HUES48 (cell line): ENCODE measurements at regions not wholly inside any gene's neighbourhood (a gene's known extent, or its start where the extent isn't known, plus 50 kb on each side); places are given as distances from the start of the nearest gene placed in this dataset.
"Not testable (repeated sequence)": the region's sequence is repeated elsewhere in the genome, so short reads cannot be mapped to it uniquely, and the experiment has no call there.

Experiments used
- H3K27ac ChIP-seq: one replicate; pipeline ENCODE4 v1.7.0; 2013; ENCODE audit warnings: low read depth, low read length, inconsistent platforms
- H3K27me3 ChIP-seq: 2 replicates; pipeline ENCODE4 v1.6.1; 2013; ENCODE audit warnings: mild to moderate bottlenecking, low read length; ENCODE audit not compliant: control insufficient read depth, insufficient read depth
- H3K36me3 ChIP-seq: 2 replicates; pipeline ENCODE4 v1.6.1; 2013; ENCODE audit warnings: low read length; ENCODE audit not compliant: control insufficient read depth, insufficient read depth
- H3K4me1 ChIP-seq: 2 replicates; pipeline ENCODE4 v1.6.1; 2013; ENCODE audit warnings: mild to moderate bottlenecking, low read length; ENCODE audit not compliant: control insufficient read depth, insufficient read depth
- H3K4me3 ChIP-seq: 2 replicates; pipeline ENCODE4 v1.5.1; 2013; ENCODE audit warnings: mild to moderate bottlenecking, low read depth, low read length
- H3K9ac ChIP-seq: 2 replicates; pipeline ENCODE4 v1.6.1; 2013; ENCODE audit warnings: mild to moderate bottlenecking, low read depth, low read length, moderate library complexity
- H3K9me3 ChIP-seq: 2 replicates; pipeline ENCODE4 v1.6.1; 2013; ENCODE audit warnings: low read length; ENCODE audit not compliant: control insufficient read depth, insufficient read depth

GRCh38 chr5:36526537-36526936 is 79.9 kb upstream of the SLC1A3 start:
- no peak overlapping the region for H3K27ac ChIP-seq

GRCh38 chr5:36528588-36528987 is 77.8 kb upstream of the SLC1A3 start:
- H3K4me3 ChIP-seq = no peak overlapping the region

More at GRCh38 chr5:36526537-36526936, 79.9 kb upstream of the SLC1A3 start:
- Histone ChIP-seq H3K9ac (no peak overlapping the region), H3K4me3 (no peak overlapping the region), H3K27me3 (no peaks in the 10 kb centered on the region), H3K36me3 (no peaks in the 10 kb centered on the region), H3K9me3 (no peaks in the 10 kb centered on the region), H3K4me1 (peaks cover 7% of the 10 kb centered on the region)

GRCh38 chr5:36529142-36529541 is 77.3 kb upstream of the SLC1A3 start:
- H3K9ac ChIP-seq = no peak overlapping the region
- no peak overlapping the region for H3K27ac ChIP-seq
- no peaks in the 10 kb centered on the region for H3K4me1 ChIP-seq
- no peaks in the 10 kb centered on the region for H3K9me3 ChIP-seq
- H3K36me3 ChIP-seq = no peaks in the 10 kb centered on the region
- no peak overlapping the region for H3K4me3 ChIP-seq
- no peaks in the 10 kb centered on the region for H3K27me3 ChIP-seq

More at GRCh38 chr5:36528588-36528987, 77.8 kb upstream of the SLC1A3 start:
- Histone ChIP-seq H3K9me3 (no peaks in the 10 kb centered on the region), H3K36me3 (no peaks in the 10 kb centered on the region), H3K27ac (no peak overlapping the region), H3K27me3 (no peaks in the 10 kb centered on the region), H3K9ac (no peak overlapping the region), H3K4me1 (no peaks in the 10 kb centered on the region)

GRCh38 chr5:36530215-36530614 is 76.2 kb upstream of the SLC1A3 start:
- H3K4me1 ChIP-seq = no peaks in the 10 kb centered on the region
- H3K27me3 ChIP-seq = no peaks in the 10 kb centered on the region
- H3K9me3 ChIP-seq = no peaks in the 10 kb centered on the region
- H3K36me3 ChIP-seq = no peaks in the 10 kb centered on the region
- H3K27ac ChIP-seq = no peak overlapping the region
- H3K9ac ChIP-seq = no peak overlapping the region
- no peak overlapping the region for H3K4me3 ChIP-seq

GRCh38 chr5:36531401-36531800 is 75.0 kb upstream of the SLC1A3 start:
- Histone ChIP-seq H3K4me1 (no peaks in the 10 kb centered on the region), H3K36me3 (no peaks in the 10 kb centered on the region), H3K27me3 (no peaks in the 10 kb centered on the region), H3K9me3 (no peaks in the 10 kb centered on the region), H3K9ac (no peak overlapping the region), H3K27ac (no peak overlapping the region), H3K4me3 (no peak overlapping the region)

- no peaks in the 10 kb centered on the region for H3K9me3 ChIP-seq
- no peak overlapping the region for H3K27ac ChIP-seq
- no peak overlapping the region for H3K9ac ChIP-seq
- no peaks in the 10 kb centered on the region for H3K36me3 ChIP-seq
- no peaks in the 10 kb centered on the region for H3K27me3 ChIP-seq
- H3K4me1 ChIP-seq = no peaks in the 10 kb centered on the region
- no peak overlapping the region for H3K4me3 ChIP-seq
These were observed 71.0 kb upstream of the SLC1A3 start for GRCh38 chr5:36535378-36535777.

GRCh38 chr5:36535859-36536615 is 70.4 kb upstream of the SLC1A3 start:
- no peaks in the 10 kb centered on the region for H3K9me3 ChIP-seq
- no peak overlapping the region for H3K27ac ChIP-seq
- H3K27me3 ChIP-seq = no peaks in the 10 kb centered on the region
- no peaks in the 10 kb centered on the region for H3K4me1 ChIP-seq
- no peak overlapping the region for H3K4me3 ChIP-seq
- H3K9ac ChIP-seq = no peak overlapping the region
- H3K36me3 ChIP-seq = no peaks in the 10 kb centered on the region

GRCh38 chr5:36536616-36537005 is 69.8 kb upstream of the SLC1A3 start:
- H3K9me3 ChIP-seq = no peaks in the 10 kb centered on the region
- no peak overlapping the region for H3K4me3 ChIP-seq
- H3K27ac ChIP-seq = no peak overlapping the region
- H3K4me1 ChIP-seq = no peaks in the 10 kb centered on the region
- no peaks in the 10 kb centered on the region for H3K27me3 ChIP-seq
- H3K36me3 ChIP-seq = no peaks in the 10 kb centered on the region
- no peak overlapping the region for H3K9ac ChIP-seq

GRCh38 chr5:36537724-36538123 is 68.7 kb upstream of the SLC1A3 start:
- no peak overlapping the region for H3K9ac ChIP-seq
- no peak overlapping the region for H3K27ac ChIP-seq
- no peaks in the 10 kb centered on the region for H3K27me3 ChIP-seq
- no peaks in the 10 kb centered on the region for H3K9me3 ChIP-seq
- no peaks in the 10 kb centered on the region for H3K4me1 ChIP-seq
- H3K36me3 ChIP-seq = no peaks in the 10 kb centered on the region
- no peak overlapping the region for H3K4me3 ChIP-seq

- Histone ChIP-seq H3K27me3 (no peaks in the 10 kb centered on the region), H3K9me3 (peaks cover 3% of the 10 kb centered on the region), H3K4me1 (no peaks in the 10 kb centered on the region), H3K36me3 (no peaks in the 10 kb centered on the region), H3K9ac (no peak overlapping the region), H3K4me3 (no peak overlapping the region), H3K27ac (no peak overlapping the region)
These were observed 53.6 kb upstream of the SLC1A3 start for GRCh38 chr5:36552651-36553393.

GRCh38 chr5:36555035-36555434 is 51.4 kb upstream of the SLC1A3 start:
- H3K36me3 ChIP-seq, H3K4me1 ChIP-seq, H3K9me3 ChIP-seq, H3K9ac ChIP-seq, H3K4me3 ChIP-seq, H3K27me3 ChIP-seq, H3K27ac ChIP-seq: not testable (repeated sequence)
